ENCODE measurements at regions not wholly inside any gene's neighbourhood (a gene's known extent, or its start where the extent isn't known, plus 50 kb on each side); places are given as distances from the start of the nearest gene placed in this dataset.

DNA sequence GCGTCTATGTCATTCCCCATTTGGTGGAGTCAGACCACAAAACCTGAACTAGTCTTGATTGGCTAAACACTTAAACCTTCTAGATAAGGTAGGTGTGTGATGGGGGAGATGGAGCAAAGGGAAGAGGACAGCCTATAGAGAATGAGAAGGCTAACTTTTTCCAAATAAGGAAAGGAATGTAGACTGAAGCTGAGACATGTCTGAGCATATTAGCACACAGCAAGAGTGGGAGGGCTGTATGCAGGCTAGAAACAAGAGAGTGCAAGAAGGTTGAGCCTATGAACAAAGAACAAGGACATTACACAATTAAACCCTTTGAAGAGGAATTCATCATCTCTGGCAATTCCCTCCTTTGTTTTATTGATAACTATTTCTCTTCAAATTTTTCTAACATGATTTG, 89.2 kb upstream of the OLFM3 start:
- TF ChIP-seq CREB1 (IDR thresholded peaks at IDR 0.05) (no peak), RNF2 (IDR thresholded peaks at IDR 0.05; ENCODE audit: borderline replicate concordance, low read depth, low read length, missing control alignments, poor library complexity, severe bottlenecking) (no peak)
- TF ChIP-seq, protein P1, sequence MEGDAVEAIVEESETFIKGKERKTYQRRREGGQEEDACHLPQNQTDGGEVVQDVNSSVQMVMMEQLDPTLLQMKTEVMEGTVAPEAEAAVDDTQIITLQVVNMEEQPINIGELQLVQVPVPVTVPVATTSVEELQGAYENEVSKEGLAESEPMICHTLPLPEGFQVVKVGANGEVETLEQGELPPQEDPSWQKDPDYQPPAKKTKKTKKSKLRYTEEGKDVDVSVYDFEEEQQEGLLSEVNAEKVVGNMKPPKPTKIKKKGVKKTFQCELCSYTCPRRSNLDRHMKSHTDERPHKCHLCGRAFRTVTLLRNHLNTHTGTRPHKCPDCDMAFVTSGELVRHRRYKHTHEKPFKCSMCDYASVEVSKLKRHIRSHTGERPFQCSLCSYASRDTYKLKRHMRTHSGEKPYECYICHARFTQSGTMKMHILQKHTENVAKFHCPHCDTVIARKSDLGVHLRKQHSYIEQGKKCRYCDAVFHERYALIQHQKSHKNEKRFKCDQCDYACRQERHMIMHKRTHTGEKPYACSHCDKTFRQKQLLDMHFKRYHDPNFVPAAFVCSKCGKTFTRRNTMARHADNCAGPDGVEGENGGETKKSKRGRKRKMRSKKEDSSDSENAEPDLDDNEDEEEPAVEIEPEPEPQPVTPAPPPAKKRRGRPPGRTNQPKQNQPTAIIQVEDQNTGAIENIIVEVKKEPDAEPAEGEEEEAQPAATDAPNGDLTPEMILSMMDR (IDR thresholded peaks at IDR 0.05; ENCODE audit: control extremely low read depth in 1 of 3, insufficient read depth in 1 of 3, low read depth in 1 of 3, low read length in 3 of 3) = no peak

Measured in H1 (cell line).